OCI-LY7 (cell line): ENCODE measurements at regions not wholly inside any gene's neighbourhood (a gene's known extent, or its start where the extent isn't known, plus 50 kb on each side); places are given as distances from the start of the nearest gene placed in this dataset.

Experiments
- BruUV-seq: library from RNA; stranded (reverse); fragments of 400-500 nt; replicated peaks from 2 replicates; lab custom pipeline; 2021; lab: Mats Ljungman, UMichigan
- CTCF ChIA-PET: fragments of 300-600 bp; sonication (Branson Sonifier 250); formaldehyde crosslinking; loops from one replicate; lab custom pipeline; 2022; ENCODE audit warnings: antibody characterized with exemption; ENCODE audit not compliant: unreplicated experiment; lab: Charles Lee
- POLR2A ChIA-PET: fragments of 300-600 bp; sonication (Branson Sonifier 250); formaldehyde crosslinking; loops from one replicate; lab custom pipeline; 2022; ENCODE audit warnings: antibody characterized with exemption; lab: Charles Lee
- DNase-seq: peaks from one replicate; pipeline ENCODE4 v3.0.0-alpha.2; 2015; ENCODE audit warnings: low spot score
- H2AFZ ChIP-seq: fragments of 200-600 bp; sonication (generic), shearing (Covaris generic); 2 replicates; pipeline ENCODE4 v1.6.1; 2014; ENCODE audit warnings: mild to moderate bottlenecking, antibody characterized with exemption, low read length, moderate library complexity
- H3K27ac ChIP-seq: fragments of 200-600 bp; sonication (generic); 2 replicates; pipeline ENCODE4 v1.5.1; 2014; ENCODE audit warnings: mixed run types, low read depth, mild to moderate bottlenecking, moderate library complexity, low read length, inconsistent platforms; ENCODE audit not compliant: poor library complexity, severe bottlenecking
- H3K36me3 ChIP-seq: fragments of 200-600 bp; sonication (generic); 2 replicates; pipeline ENCODE4 v1.6.1; 2014; ENCODE audit warnings: mild to moderate bottlenecking, antibody characterized with exemption, low read length, moderate library complexity, mixed read lengths; ENCODE audit not compliant: insufficient read depth
- H3K4me1 ChIP-seq: fragments of 200-600 bp; sonication (generic); 2 replicates; pipeline ENCODE4 v1.5.1; 2014; ENCODE audit warnings: mild to moderate bottlenecking, low read length; ENCODE audit not compliant: insufficient read depth, poor library complexity, severe bottlenecking
- H3K4me2 ChIP-seq: fragments of 200-600 bp; sonication (generic); 2 replicates; pipeline ENCODE4 v1.6.1; 2014; ENCODE audit warnings: mild to moderate bottlenecking, low read length
- H3K4me3 ChIP-seq: fragments of 200-600 bp; sonication (generic); 2 replicates; pipeline ENCODE4 v1.5.1; 2014; ENCODE audit warnings: mild to moderate bottlenecking, low read depth, low read length; ENCODE audit not compliant: poor library complexity, severe bottlenecking
- H3K79me2 ChIP-seq: fragments of 200-600 bp; sonication (generic); 2 replicates; pipeline ENCODE4 v1.6.1; 2016; ENCODE audit warnings: low read depth, mild to moderate bottlenecking, low read length, moderate library complexity, mixed read lengths; ENCODE audit not compliant: insufficient read depth
- H3K9me2 ChIP-seq: fragments of 200-600 bp; sonication (generic); 2 replicates; pipeline ENCODE4 v1.6.1; 2016; ENCODE audit warnings: mild to moderate bottlenecking, low read length, mixed read lengths; ENCODE audit not compliant: insufficient read depth
- H3K9me3 ChIP-seq: fragments of 200-600 bp; sonication (generic); 2 replicates; pipeline ENCODE4 v1.6.1; 2014; ENCODE audit warnings: mild to moderate bottlenecking, mixed run types, low read length, mixed read lengths
- H4K20me1 ChIP-seq: fragments of 200-600 bp; sonication (generic); 2 replicates; pipeline ENCODE4 v1.6.1; 2014; ENCODE audit warnings: mild to moderate bottlenecking, antibody characterized with exemption, low read length, moderate library complexity, mixed read lengths; ENCODE audit not compliant: insufficient read depth
- EZH2phosphoT487 ChIP-seq: fragments of 200-600 bp; sonication (generic); IDR thresholded peaks from 2 replicates; pipeline ENCODE4 v1.6.1; 2018; ENCODE audit warnings: low read depth, borderline replicate concordance, mild to moderate bottlenecking, mixed run types, antibody characterized with exemption, low read length, moderate library complexity, mixed read lengths
- intact Hi-C: fragments of 100-400 bp; cut with micrococcal nuclease; formaldehyde crosslinking; loops from one replicate; pipeline ENCODE4 v1.10.0; 2022; ENCODE audit not compliant: unreplicated experiment
- TF ChIP-seq, protein P1 (sequence below): fragments of 200-600 bp; sonication (generic); conservative IDR thresholded peaks from 2 replicates; pipeline ENCODE4 v1.5.1; 2014; ENCODE audit warnings: mild to moderate bottlenecking, antibody characterized with exemption, low read length, moderate library complexity, mixed read lengths

DNA sequence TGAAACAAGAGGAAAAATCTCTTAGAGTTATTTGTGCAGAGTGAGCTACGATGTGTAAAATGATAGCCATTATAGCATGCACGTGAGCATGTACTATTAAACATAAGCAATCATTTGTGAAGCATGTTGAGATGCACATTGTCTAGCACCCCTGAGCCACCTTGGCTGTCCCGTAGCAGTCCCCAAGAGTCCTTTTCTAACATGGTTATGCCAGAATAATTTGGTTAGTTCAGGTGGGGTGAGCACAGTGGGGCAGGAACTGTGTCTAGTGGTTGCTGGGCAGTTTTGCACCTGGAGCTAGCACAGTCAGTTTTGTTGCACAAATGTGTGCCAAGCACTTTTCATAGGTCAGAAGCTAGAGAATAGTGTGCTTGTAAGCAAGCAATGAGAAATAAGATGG, 809.8 kb downstream of the RNF144A start:
- H3K4me1 ChIP-seq, result peaks cover 8% of the 10 kb centered on the region
- no peak overlapping the region for H3K4me3 ChIP-seq
- no peak overlapping the region for H2AFZ ChIP-seq
- intact Hi-C loops, result no loop called here
- no peaks in the 10 kb centered on the region for H4K20me1 ChIP-seq
- TF ChIP-seq, protein P1, sequence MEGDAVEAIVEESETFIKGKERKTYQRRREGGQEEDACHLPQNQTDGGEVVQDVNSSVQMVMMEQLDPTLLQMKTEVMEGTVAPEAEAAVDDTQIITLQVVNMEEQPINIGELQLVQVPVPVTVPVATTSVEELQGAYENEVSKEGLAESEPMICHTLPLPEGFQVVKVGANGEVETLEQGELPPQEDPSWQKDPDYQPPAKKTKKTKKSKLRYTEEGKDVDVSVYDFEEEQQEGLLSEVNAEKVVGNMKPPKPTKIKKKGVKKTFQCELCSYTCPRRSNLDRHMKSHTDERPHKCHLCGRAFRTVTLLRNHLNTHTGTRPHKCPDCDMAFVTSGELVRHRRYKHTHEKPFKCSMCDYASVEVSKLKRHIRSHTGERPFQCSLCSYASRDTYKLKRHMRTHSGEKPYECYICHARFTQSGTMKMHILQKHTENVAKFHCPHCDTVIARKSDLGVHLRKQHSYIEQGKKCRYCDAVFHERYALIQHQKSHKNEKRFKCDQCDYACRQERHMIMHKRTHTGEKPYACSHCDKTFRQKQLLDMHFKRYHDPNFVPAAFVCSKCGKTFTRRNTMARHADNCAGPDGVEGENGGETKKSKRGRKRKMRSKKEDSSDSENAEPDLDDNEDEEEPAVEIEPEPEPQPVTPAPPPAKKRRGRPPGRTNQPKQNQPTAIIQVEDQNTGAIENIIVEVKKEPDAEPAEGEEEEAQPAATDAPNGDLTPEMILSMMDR, result no peak
- TF ChIP-seq EZH2phosphoT487, result no peak
- BruUV-seq, result no TSS peak
- DNase-seq, result no peak
- no peaks in the 10 kb centered on the region for H3K9me2 ChIP-seq
- POLR2A ChIA-PET, result interaction anchor here (0.7 to 1.6 kb wide), 3 partner anchors 14 to 134 kb away, joined by 3 to 6 read pairs (median 6); no protein-coding TSS in a partner anchor
- no peak overlapping the region for H3K4me2 ChIP-seq
- no peaks in the 10 kb centered on the region for H3K36me3 ChIP-seq
- no peak overlapping the region for H3K27ac ChIP-seq
- no peaks in the 10 kb centered on the region for H3K79me2 ChIP-seq
- H3K9me3 ChIP-seq, result no peaks in the 10 kb centered on the region
- CTCF ChIA-PET, result interaction anchor here (1.3 kb wide), 1 partner anchor 10 kb away, joined by 4 read pairs; no protein-coding TSS in a partner anchor

DNA sequence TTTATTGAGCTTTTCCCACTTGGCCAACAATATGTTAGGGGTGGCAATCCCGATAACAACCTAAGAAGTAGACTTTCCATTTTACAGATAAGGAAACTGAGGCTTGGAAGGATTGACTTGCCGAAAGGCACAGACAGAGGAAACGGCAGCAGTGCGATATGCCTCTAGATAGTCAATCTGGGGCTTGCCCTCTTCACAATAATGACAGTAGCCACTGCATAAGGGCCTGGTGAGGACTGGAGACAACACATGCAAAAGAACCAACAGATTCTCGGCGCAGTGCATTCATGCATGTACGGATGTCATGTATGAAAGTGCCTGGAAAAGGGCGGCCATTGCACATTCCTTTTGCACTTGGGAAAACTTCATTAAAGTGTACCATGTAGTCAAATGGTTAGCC, 811.2 kb downstream of the RNF144A start:
- Histone ChIP-seq H3K9me3 (no peaks in the 10 kb centered on the region), H4K20me1 (no peaks in the 10 kb centered on the region), H2AFZ (no peak overlapping the region), H3K36me3 (no peaks in the 10 kb centered on the region), H3K27ac (no peak overlapping the region), H3K9me2 (no peaks in the 10 kb centered on the region), H3K79me2 (no peaks in the 10 kb centered on the region), H3K4me3 (no peak overlapping the region), H3K4me2 (no peak overlapping the region), H3K4me1 (peaks cover 8% of the 10 kb centered on the region)
- CTCF ChIA-PET, result no interaction called here
- intact Hi-C loops, result no loop called here
- POLR2A ChIA-PET, result no interaction called here
- no peak for TF ChIP-seq EZH2phosphoT487
- TF ChIP-seq, protein P1, result no peak
- BruUV-seq, result no TSS peak
- DNase-seq, result no peak

DNA sequence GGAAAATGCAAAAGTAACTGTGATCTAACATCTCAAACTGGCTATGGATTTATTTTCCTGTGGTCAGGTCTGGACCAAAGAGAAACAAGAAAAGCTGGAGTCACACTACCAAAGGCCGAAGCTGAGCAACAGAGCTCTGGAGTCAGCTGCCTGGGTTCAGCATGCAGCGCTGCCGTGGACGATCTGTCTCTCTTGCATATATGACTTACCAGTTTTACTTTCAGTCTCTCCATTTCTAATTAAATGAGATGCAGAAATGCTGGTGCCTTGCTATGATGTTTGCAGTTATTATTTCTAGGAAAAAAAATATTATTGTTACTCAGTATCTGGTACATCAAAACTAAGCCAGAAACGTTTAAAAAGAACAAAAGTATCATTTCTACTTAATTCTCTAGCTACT, 813.2 kb downstream of the RNF144A start:
- intact Hi-C loops, result no loop called here
- no peaks in the 10 kb centered on the region for H3K36me3 ChIP-seq
- TF ChIP-seq EZH2phosphoT487, result no peak
- TF ChIP-seq, protein P1, result no peak
- DNase-seq, result no peak
- POLR2A ChIA-PET, result no interaction called here
- H3K4me1 ChIP-seq, result peaks cover 5% of the 10 kb centered on the region
- H2AFZ ChIP-seq, result peak overlapping the region; percentile 26; the same call in 1 of the 2 replicates
- BruUV-seq, result no TSS peak
- H3K4me3 ChIP-seq, result no peak overlapping the region
- no peaks in the 10 kb centered on the region for H4K20me1 ChIP-seq
- H3K27ac ChIP-seq, result no peak overlapping the region
- CTCF ChIA-PET, result no interaction called here
- no peaks in the 10 kb centered on the region for H3K79me2 ChIP-seq
- H3K4me2 ChIP-seq, result no peak overlapping the region
- H3K9me3 ChIP-seq, result no peaks in the 10 kb centered on the region
- H3K9me2 ChIP-seq, result no peaks in the 10 kb centered on the region
